Fibroblast of the aortic adventitia (primary cell): ENCODE measurements at regions not wholly inside any gene's neighbourhood (a gene's known extent, or its start where the extent isn't known, plus 50 kb on each side); places are given as distances from the start of the nearest gene placed in this dataset.

ENCODE experiments used
- DNase-seq: peaks from one replicate; pipeline ENCODE4 v3.0.0-alpha.2; 2010; ENCODE audit warnings: low read depth
- H3K4me3 ChIP-seq: 2 replicates; pipeline ENCODE4 v1.5.1; 2011; ENCODE audit warnings: low read depth, mild to moderate bottlenecking, control low read depth, low read length, moderate library complexity
- CTCF ChIP-seq: IDR thresholded peaks from 2 replicates; pipeline ENCODE4 v1.5.1; 2011; ENCODE audit warnings: mild to moderate bottlenecking, low read length, control low read depth, inconsistent platforms; ENCODE audit not compliant: insufficient read depth

GRCh38 chr3:117610156-117610555 is 900.6 kb downstream of the TUSC7 start:
- H3K4me3 ChIP-seq: no peak overlapping the region
- no peak for TF ChIP-seq CTCF
- no peak for DNase-seq

- no peak for DNase-seq
- no peak for TF ChIP-seq CTCF
Measured at GRCh38 chr3:117611211-117611610, 901.6 kb downstream of the TUSC7 start.

GRCh38 chr3:117616227-117616626 is 906.6 kb downstream of the TUSC7 start:
- no peak for DNase-seq
- H3K4me3 ChIP-seq: no peak overlapping the region

More at GRCh38 chr3:117611211-117611610, 901.6 kb downstream of the TUSC7 start:
- H3K4me3 ChIP-seq: no peak overlapping the region

DNA sequence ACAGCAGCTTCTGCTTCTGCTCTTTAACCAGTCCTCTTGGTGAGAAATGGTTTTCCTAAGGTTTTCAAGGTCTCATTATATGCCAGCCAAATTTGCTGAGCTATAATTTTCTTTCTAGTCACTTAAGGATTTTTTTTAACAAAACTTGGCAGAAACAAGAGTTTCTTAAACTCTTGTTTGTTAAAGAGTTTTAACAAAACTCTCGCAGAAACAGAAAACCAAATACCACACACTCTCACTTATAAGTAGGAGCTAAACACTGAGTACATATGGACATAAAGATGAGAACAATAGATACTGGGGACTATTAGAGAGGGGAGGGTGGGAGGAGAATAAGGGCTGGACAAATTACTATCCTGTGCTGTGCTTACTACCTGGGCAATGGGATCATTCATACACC is 908.3 kb downstream of the TUSC7 start:
- TF ChIP-seq CTCF: no peak
- DNase-seq: no peak
- H3K4me3 ChIP-seq: no peak overlapping the region

More at GRCh38 chr3:117616227-117616626, 906.6 kb downstream of the TUSC7 start:
- TF ChIP-seq CTCF: peak; percentile 23

- no peak for DNase-seq
- H3K4me3 ChIP-seq: no peak overlapping the region
- no peak for TF ChIP-seq CTCF
Measured at GRCh38 chr3:117618462-117618861, 908.9 kb downstream of the TUSC7 start.

DNA sequence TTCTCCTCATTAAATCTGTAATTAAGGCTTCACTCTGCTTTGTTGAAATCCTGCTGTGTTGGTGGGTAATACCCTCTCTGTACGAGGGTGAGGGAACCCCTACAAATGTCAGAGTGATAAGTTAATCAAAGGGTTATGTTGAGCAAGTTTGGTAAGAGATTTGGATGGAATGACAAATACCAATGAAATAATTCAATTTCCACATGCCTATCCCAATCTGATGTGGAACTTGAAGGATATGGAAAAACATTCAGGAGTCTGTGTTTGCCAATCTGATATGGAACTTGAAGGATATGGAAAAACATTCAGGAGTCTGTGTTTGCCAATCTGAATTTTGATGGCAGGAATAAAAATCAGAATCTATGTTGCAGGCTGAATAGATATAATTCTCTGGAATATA is 910.2 kb downstream of the TUSC7 start:
- TF ChIP-seq CTCF: no peak
- DNase-seq: no peak
- no peak overlapping the region for H3K4me3 ChIP-seq

GRCh38 chr3:117622171-117622841 is 912.7 kb downstream of the TUSC7 start:
- H3K4me3 ChIP-seq: no peak overlapping the region
- TF ChIP-seq CTCF: no peak
- peak; percentile 88 for DNase-seq
